Prostate gland (tissue), 2 donors: ENCODE measurements at regions not wholly inside any gene's neighbourhood (a gene's known extent, or its start where the extent isn't known, plus 50 kb on each side); places are given as distances from the start of the nearest gene placed in this dataset.

Experiments
- CTCF ChIP-seq, 4 experiments: fragments of 200-600 bp in 2 of 4; fragments of 450-650 bp in 2 of 4; sonication (generic) in 2 of 4; IDR thresholded peaks; 1 replicate in 3 of 4; 2 replicates in 1 of 4; pipeline ENCODE4 v1.5.1; 2016 to 2019; ENCODE audit warnings: antibody characterized with exemption in 4 of 4, mild to moderate bottlenecking in 2 of 4, moderate library complexity in 2 of 4
- POLR2A ChIP-seq: fragments of 450-650 bp; IDR thresholded peaks from one replicate; pipeline ENCODE4 v1.6.1; 2016; ENCODE audit warnings: antibody characterized with exemption, mild to moderate bottlenecking
- POLR2AphosphoS5 ChIP-seq: sonication (generic); formaldehyde crosslinking; IDR thresholded peaks from one replicate; pipeline ENCODE4 v1.6.1; 2017; ENCODE audit warnings: antibody characterized with exemption

GRCh38 chr12:113591480-113591974 lies 119.9 kb upstream of the LHX5 start:
- no peak for TF ChIP-seq POLR2A
- TF ChIP-seq CTCF (IDR thresholded peaks at IDR 0.05) = no peak
- TF ChIP-seq POLR2AphosphoS5 = no peak
